BLaER1 (cell line): ENCODE measurements at regions not wholly inside any gene's neighbourhood (a gene's known extent, or its start where the extent isn't known, plus 50 kb on each side); places are given as distances from the start of the nearest gene placed in this dataset.

Source experiments
- H3K27ac ChIP-seq: shearing (Covaris generic); formaldehyde crosslinking; 2 replicates; pipeline ENCODE4 v1.8.1; 2022
- H3K27me3 ChIP-seq: shearing (Covaris generic); formaldehyde crosslinking; 2 replicates; pipeline ENCODE4 v1.8.1; 2022
- H3K36me3 ChIP-seq: shearing (Covaris generic); formaldehyde crosslinking; 2 replicates; pipeline ENCODE4 v1.8.1; 2022
- H3K4me1 ChIP-seq: shearing (Covaris generic); formaldehyde crosslinking; 2 replicates; pipeline ENCODE4 v1.8.1; 2022
- H3K4me2 ChIP-seq: shearing (Covaris generic); formaldehyde crosslinking; 2 replicates; pipeline ENCODE4 v1.8.1; 2022
- H3K4me3 ChIP-seq: shearing (Covaris generic); formaldehyde crosslinking; 2 replicates; pipeline ENCODE4 v1.8.1; 2022
- H3K9ac ChIP-seq: shearing (Covaris generic); formaldehyde crosslinking; 2 replicates; pipeline ENCODE4 v1.8.1; 2022
- H3K9me3 ChIP-seq: shearing (Covaris generic); formaldehyde crosslinking; 2 replicates; pipeline ENCODE4 v1.8.1; 2022
- H4K20me1 ChIP-seq: shearing (Covaris generic); formaldehyde crosslinking; 2 replicates; pipeline ENCODE4 v1.8.1; 2022
- Cebpa-rat ChIP-seq: shearing (Covaris generic); IDR thresholded peaks from 2 replicates; pipeline ENCODE4 v1.8.1; 2022

DNA sequence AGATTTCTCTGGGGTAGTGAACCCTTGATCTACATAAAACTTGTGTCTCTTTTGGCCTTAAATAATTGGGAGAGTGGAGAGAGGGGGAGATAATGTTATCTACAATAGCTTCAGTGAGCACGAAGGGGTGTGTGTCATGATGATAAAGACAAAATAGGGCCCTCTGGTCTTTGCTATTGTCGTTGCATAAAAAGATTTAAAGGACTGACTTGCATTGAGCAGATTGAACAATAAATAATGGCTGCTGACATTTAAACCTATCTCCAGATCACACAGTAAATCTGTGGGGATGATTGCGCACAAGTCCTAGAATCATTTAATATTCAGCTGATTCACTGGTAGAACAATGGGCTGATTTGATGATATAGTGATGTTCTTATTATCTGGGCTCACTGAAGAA, 71.3 kb upstream of the GAP43 start:
- H3K9ac ChIP-seq: no peak overlapping the region
- no peaks in the 10 kb centered on the region for H3K36me3 ChIP-seq
- no peak overlapping the region for H3K4me2 ChIP-seq
- no peaks in the 10 kb centered on the region for H4K20me1 ChIP-seq
- no peak overlapping the region for H3K4me3 ChIP-seq
- H3K9me3 ChIP-seq: no peaks in the 10 kb centered on the region
- H3K4me1 ChIP-seq: no peaks in the 10 kb centered on the region
- no peaks in the 10 kb centered on the region for H3K27me3 ChIP-seq
- no peak overlapping the region for H3K27ac ChIP-seq
- TF ChIP-seq Cebpa-rat: no peak

DNA sequence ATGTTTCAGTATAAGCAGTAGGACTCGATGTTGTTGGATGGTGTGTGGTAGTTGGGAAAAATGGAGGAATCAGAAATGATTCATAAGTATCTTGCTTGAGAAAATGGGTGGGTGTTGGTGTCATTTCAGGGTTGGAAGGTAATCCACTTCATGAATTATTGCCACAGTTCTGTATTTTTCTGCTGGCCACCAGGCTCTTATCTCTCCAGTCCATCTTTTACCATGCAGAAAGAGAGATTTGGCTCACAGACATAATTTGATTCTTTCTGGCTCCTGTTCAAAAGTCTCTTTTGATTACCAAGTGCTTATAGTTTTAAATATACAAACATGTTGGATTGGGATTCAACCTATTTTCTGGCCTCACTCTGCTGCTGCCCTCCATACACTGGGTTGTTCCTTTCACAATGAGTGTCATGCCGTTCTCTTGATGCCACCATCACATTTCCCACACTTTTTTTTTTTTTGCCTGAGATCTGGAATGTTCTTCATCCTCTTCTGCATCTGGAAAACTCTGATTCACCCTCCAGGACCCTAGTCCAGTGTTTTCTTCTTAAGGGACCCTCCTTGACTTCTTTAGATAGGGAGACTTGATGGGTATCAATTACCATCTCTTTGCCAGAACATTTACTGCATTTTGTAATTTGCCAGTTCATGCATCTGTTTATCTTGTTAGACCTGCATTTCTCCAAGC, 69.4 kb upstream of the GAP43 start:
- H3K27me3 ChIP-seq: no peaks in the 10 kb centered on the region
- TF ChIP-seq Cebpa-rat: no peak
- no peak overlapping the region for H3K9ac ChIP-seq
- H3K27ac ChIP-seq: no peak overlapping the region
- H3K4me2 ChIP-seq: no peak overlapping the region
- no peaks in the 10 kb centered on the region for H3K9me3 ChIP-seq
- H3K4me3 ChIP-seq: no peak overlapping the region
- H3K36me3 ChIP-seq: no peaks in the 10 kb centered on the region
- H3K4me1 ChIP-seq: no peaks in the 10 kb centered on the region
- no peaks in the 10 kb centered on the region for H4K20me1 ChIP-seq

DNA sequence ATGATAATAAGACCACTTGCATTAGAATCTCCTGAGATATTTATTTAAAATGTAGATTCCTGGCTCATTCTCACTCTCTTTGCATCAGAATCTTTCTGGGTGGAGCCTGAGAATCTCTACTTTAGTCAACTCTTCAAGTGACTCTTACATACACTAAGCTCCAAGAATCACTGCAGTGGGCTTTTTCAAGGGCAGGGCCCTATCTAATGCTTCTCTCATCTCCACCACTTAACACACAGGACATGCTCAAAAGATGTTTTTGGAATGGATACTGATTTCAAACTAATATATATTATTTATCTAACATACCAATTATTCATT, 68.9 kb upstream of the GAP43 start:
- Histone ChIP-seq H4K20me1 (no peaks in the 10 kb centered on the region), H3K4me1 (no peaks in the 10 kb centered on the region)

DNA sequence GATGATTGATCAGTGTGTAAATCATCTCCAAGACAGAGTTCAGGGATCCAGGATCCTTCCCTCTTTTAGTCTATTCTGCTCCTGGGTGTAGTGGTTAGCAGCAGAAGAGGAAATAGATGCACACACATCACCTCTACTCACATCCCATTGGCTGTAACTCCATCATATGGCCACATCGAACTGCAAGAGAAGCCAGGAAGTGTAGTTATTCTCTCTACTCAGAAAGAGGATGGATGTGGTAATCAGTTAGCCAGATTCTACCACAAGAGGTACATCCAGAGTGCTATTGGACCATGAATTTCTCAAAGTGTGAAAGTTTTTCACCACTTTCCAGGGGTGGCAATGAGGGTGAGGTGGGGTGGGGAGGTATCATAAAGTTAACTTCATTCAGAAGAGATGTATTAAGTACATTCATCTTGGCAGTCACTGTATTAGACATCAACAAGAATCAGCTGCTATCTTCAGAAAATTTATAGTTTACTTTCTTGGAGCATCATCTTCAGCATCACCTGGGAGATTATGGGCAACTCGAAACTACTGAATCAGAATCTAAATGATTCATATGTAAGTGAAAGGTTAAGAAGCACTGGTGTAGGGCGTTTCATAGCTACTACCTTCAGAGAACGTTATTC, 60.6 kb upstream of the GAP43 start:
- Histone ChIP-seq H3K27me3 (no peaks in the 10 kb centered on the region), H3K4me3 (no peak overlapping the region), H3K4me2 (no peak overlapping the region), H3K27ac (no peak overlapping the region), H3K9me3 (no peaks in the 10 kb centered on the region), H3K4me1 (no peaks in the 10 kb centered on the region), H3K36me3 (no peaks in the 10 kb centered on the region), H3K9ac (no peak overlapping the region), H4K20me1 (no peaks in the 10 kb centered on the region)
- no peak for TF ChIP-seq Cebpa-rat

More for the DNA sequence above, 68.9 kb upstream of the GAP43 start:
- no peak for TF ChIP-seq Cebpa-rat
- Histone ChIP-seq H3K4me3 (no peak overlapping the region), H3K27me3 (no peaks in the 10 kb centered on the region), H3K9ac (no peak overlapping the region), H3K27ac (no peak overlapping the region), H3K4me2 (no peak overlapping the region), H3K9me3 (no peaks in the 10 kb centered on the region), H3K36me3 (no peaks in the 10 kb centered on the region)

DNA sequence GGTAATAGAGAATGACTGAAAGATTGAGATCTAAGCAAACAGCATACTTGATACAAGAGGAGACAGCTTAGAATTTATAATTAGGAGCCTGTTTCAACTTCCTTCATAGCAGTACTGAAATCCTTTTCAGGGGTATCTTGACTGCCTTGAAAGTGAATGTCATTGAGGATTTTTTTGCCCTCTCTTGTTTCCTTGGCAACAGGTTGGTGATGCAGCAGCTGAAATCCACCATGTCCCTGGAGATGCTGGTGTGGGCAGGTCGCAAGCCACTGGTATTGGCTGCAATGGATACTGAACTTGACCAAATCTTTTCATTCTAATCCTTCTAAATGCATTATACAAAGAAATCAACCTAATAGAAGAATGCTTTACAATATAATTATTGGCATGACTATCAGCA, 59.3 kb upstream of the GAP43 start:
- H3K4me2 ChIP-seq: no peak overlapping the region
- TF ChIP-seq Cebpa-rat: no peak
- no peak overlapping the region for H3K9ac ChIP-seq
- H3K4me1 ChIP-seq: no peaks in the 10 kb centered on the region
- no peak overlapping the region for H3K4me3 ChIP-seq
- H3K36me3 ChIP-seq: no peaks in the 10 kb centered on the region
- no peaks in the 10 kb centered on the region for H3K27me3 ChIP-seq
- no peaks in the 10 kb centered on the region for H4K20me1 ChIP-seq
- H3K9me3 ChIP-seq: no peaks in the 10 kb centered on the region
- no peak overlapping the region for H3K27ac ChIP-seq

DNA sequence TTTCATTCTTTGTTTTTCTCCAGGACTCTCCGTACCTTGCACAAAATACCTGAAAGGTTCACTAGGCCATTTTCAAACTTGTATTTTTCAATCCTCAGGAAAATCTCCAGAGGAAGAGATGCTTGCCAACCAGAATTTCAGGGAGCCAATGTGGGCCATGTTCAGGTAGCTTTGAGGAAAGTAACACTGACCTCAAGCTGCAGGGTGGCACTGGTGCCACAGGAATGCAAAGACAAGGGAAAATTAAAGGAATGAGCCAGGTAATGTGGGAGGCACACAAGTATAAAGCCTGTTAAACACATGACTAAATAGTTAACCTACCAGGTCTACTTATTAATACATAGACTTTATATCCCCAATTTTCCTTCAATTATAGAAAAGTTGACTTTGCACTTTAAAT, 51.9 kb upstream of the GAP43 start:
- H4K20me1 ChIP-seq: no peaks in the 10 kb centered on the region
- no peaks in the 10 kb centered on the region for H3K9me3 ChIP-seq
- H3K4me2 ChIP-seq: no peak overlapping the region
- H3K27ac ChIP-seq: no peak overlapping the region
- no peaks in the 10 kb centered on the region for H3K36me3 ChIP-seq
- no peaks in the 10 kb centered on the region for H3K27me3 ChIP-seq
- no peak for TF ChIP-seq Cebpa-rat
- no peak overlapping the region for H3K9ac ChIP-seq
- H3K4me1 ChIP-seq: peaks cover 8% of the 10 kb centered on the region; the same call in 1 of the 2 replicates
- H3K4me3 ChIP-seq: no peak overlapping the region
